Ovary (tissue), 7 donors: ENCODE measurements at regions not wholly inside any gene's neighbourhood (a gene's known extent, or its start where the extent isn't known, plus 50 kb on each side); places are given as distances from the start of the nearest gene placed in this dataset.

Experiments
- DNase-seq, 5 donors: peaks; one replicate each; pipeline ENCODE4 v3.0.0-alpha.2; 2019 to 2020
- H3K27ac ChIP-seq, 2 donors: fragments of 200-600 bp; one replicate each; pipeline versions ENCODE4 v1.5.1 to v1.8.0; 2019 to 2022
- H3K27me3 ChIP-seq: fragments of 200-600 bp; one replicate; pipeline ENCODE4 v1.8.0; 2022
- H3K36me3 ChIP-seq: fragments of 200-600 bp; sonication (generic); one replicate; pipeline ENCODE4 v1.5.1; 2019
- H3K4me1 ChIP-seq: one replicate; pipeline ENCODE4 v1.8.1; 2013; ENCODE audit warnings: mild to moderate bottlenecking, moderate library complexity; ENCODE audit not compliant: insufficient read depth
- H3K4me3 ChIP-seq: fragments of 200-600 bp; sonication (generic); one replicate; pipeline ENCODE4 v1.5.1; 2017
- H3K9me3 ChIP-seq, 2 donors: fragments of 200-600 bp in 1 of 2; sonication (generic) in 1 of 2; one replicate each; pipeline versions ENCODE4 v1.5.1 to v1.8.1; 2013 to 2019; ENCODE audit warnings: mild to moderate bottlenecking in 1 of 2, moderate library complexity in 1 of 2
- EP300 ChIP-seq: sonication (generic); formaldehyde crosslinking; IDR thresholded peaks from one replicate; pipeline ENCODE4 v1.6.1; 2017; ENCODE audit warnings: antibody characterized with exemption
- POLR2A ChIP-seq: fragments of 450-650 bp; IDR thresholded peaks from one replicate; pipeline ENCODE4 v1.6.1; 2017; ENCODE audit warnings: antibody characterized with exemption, mild to moderate bottlenecking, moderate library complexity
- WGBS, 3 donors: extraction: QIAGEN DNeasy Blood & Tissue Kit in 1 of 3; methylation state at CpG; one replicate each; pipeline versions ENCODE4 v1.1.5 to v1.1.7; 2013 to 2017; 5-methylcytosine and 5-hydroxymethylcytosine counted together
- intact Hi-C, 4 donors: fragments of 100-400 bp; cut with DNase I; formaldehyde crosslinking; loops; one replicate each; pipeline versions ENCODE4 v1.11.0 to v1.15.1; 2022 to 2023
- TF ChIP-seq, protein P1 (sequence below), 3 donors: fragments of 450-650 bp in 2 of 3; fragments of 200-600 bp in 1 of 3; IDR thresholded peaks; one replicate each; pipeline versions ENCODE4 v1.5.1 to v1.8.0; 2016 to 2022; ENCODE audit warnings: antibody characterized with exemption in 3 of 3, mild to moderate bottlenecking in 1 of 3
- donor health status: DM: no; HTN: no; CAD: no; lungs with moderate emphysema.
- donor health status: DM: no; HTN: no; CAD: no.
- donor health status: Bipolar disorder and iron deficiency.
- donor health status: DM: no; HTN: no; CAD: no.
- donor health status: DM: yes; HTN: yes; CAD: no.

DNA sequence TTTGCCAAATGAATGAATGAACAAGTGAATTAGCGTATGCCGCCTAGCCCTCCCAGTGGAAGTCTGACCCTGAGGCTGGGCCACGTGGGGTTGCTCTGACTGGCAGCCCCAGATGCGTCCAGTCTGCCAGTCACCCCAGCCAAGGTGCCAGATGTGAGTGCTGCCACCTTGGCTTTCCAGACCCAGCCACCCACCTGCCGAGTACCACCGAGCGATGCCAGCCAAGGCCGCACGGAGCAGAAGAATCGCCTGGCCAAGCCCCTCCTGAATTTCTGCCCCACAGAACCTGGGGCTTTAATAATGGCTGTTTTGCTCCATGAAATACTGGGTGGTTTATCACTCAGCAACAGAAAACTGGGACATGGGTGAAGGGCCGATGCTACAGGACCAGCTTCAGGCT, 59.3 kb downstream of the ADRA2C start:
- no peak for DNase-seq
- Histone ChIP-seq H3K9me3 (no peaks in the 10 kb centered on the region), H3K36me3 (no peaks in the 10 kb centered on the region), H3K27me3 (no peaks in the 10 kb centered on the region), H3K27ac (no peak overlapping the region), H3K4me3 (no peak overlapping the region), H3K4me1 (peaks cover 4% of the 10 kb centered on the region)
- WGBS, 3 donors: 88 to 96% (median 88%) methylated on average over 11 of the region's 11 CpGs
- TF ChIP-seq EP300 (no peak), POLR2A (no peak)
- TF ChIP-seq, protein P1, sequence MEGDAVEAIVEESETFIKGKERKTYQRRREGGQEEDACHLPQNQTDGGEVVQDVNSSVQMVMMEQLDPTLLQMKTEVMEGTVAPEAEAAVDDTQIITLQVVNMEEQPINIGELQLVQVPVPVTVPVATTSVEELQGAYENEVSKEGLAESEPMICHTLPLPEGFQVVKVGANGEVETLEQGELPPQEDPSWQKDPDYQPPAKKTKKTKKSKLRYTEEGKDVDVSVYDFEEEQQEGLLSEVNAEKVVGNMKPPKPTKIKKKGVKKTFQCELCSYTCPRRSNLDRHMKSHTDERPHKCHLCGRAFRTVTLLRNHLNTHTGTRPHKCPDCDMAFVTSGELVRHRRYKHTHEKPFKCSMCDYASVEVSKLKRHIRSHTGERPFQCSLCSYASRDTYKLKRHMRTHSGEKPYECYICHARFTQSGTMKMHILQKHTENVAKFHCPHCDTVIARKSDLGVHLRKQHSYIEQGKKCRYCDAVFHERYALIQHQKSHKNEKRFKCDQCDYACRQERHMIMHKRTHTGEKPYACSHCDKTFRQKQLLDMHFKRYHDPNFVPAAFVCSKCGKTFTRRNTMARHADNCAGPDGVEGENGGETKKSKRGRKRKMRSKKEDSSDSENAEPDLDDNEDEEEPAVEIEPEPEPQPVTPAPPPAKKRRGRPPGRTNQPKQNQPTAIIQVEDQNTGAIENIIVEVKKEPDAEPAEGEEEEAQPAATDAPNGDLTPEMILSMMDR (IDR thresholded peaks at IDR 0.05): no peak
- intact Hi-C loops: no loop called here

DNA sequence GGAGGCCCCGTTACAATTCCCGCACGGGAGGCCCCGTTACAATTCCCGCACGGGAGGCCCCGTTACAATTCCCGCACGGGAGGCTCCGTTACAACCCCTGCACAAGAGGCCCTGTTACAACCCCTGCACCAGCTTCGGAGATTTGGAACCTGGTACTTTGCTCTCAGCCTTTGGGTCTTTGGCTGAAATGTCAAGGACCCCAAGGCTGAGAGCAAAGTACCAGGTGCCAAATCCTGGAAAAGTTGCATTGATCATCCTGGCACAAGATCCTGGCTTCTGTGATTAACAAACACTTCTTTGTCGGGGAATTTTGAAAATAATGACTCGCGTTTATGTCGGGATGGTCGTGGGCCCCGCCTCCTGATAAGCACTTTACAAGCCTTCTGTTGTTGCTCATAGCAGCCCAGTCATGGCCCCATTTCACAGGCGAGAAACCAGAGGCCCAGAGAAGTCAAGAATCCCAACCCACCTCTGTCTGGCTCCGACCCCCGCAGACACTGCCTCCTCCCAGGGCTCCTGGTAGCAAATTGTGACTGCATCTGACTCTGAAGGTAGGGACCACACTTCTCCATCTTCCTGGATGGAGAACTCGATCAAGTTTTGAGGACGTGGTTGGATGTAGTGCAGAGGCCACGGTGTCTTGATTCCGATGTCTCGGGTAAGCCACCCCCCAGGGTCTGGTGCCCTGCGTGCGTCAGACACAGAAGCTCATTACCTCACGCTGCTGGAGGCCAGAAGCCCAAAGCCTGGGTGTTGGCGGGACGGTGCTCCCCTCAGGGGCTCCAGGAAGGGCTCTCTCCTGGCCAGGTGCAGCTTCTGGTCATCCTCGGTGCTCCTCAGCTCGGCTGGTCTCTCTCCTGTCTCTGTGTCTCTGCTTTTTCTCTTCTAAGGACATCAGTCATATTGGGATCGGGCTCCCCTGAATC, 60.3 kb downstream of the ADRA2C start:
- DNase-seq: no peak
- 67 to 82% (median 75%) methylated on average over 33 of the region's 33 CpGs for WGBS, 3 donors
- Histone ChIP-seq H3K4me3 (no peak overlapping the region), H3K9me3 (no peaks in the 10 kb centered on the region), H3K36me3 (no peaks in the 10 kb centered on the region), H3K27ac (no peak overlapping the region), H3K27me3 (no peaks in the 10 kb centered on the region), H3K4me1 (peaks cover 4% of the 10 kb centered on the region)
- intact Hi-C loops: no loop called here
- TF ChIP-seq EP300 (no peak), POLR2A (no peak)
- TF ChIP-seq, protein P1 (IDR thresholded peaks at IDR 0.05): no peak

DNA sequence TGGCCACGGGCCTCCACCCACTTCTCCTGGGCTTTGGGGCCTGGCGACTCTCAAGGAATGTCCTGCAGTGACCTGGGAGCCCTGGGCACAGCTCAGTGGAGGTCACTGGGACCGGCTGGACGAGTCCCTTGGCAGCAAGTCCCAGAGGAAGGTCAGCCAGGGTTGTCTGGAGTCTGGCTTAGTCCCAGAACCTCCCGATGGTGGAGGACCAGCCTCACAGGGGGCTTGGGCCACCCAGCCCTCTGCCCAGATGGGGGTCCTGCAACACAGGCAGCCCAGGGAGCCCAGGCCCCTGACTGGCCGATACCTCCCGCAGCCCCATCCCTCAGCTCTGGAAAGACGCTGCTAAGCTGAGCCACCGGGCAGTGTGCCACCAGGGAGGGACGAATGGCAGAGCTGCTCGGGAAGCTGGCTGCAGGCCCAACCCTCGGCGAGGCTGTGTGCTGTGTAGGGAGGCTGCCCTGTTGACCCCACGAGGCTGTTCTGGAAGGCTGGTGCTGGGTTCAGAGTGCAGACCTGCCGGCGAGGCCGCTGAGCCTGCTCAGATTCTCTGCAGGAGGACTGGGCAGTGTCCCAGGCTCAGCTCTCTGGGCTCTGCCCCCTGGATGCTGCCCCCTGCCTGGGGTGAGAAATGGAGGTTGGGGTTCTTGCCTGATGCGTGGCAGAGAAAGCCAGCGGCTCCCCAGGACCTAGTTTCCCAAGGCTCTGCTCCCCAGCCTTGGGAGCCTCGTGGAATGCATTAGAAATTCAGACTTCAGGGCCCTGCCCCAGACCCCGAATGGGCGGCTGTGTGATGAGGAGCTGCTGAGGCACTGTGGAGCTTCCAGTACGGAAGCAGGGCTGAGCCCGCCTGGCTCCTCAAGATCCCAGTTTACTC, 61.7 kb downstream of the ADRA2C start:
- TF ChIP-seq POLR2A (no peak), EP300 (no peak)
- TF ChIP-seq, protein P1 (IDR thresholded peaks at IDR 0.05): no peak
- no peak overlapping the region for H3K27ac ChIP-seq
- intact Hi-C loops: no loop called here
- H3K36me3 ChIP-seq: no peaks in the 10 kb centered on the region
- peak in 4 of 5 donors; percentile 30 to 86 (median 40) for DNase-seq
- no peak overlapping the region for H3K4me3 ChIP-seq
- 21 to 47% (median 22%) methylated on average over 13 to 24 of the region's 24 CpGs for WGBS, 3 donors
- H3K9me3 ChIP-seq: no peaks in the 10 kb centered on the region
- H3K27me3 ChIP-seq: no peaks in the 10 kb centered on the region
- peaks cover 4% of the 10 kb centered on the region for H3K4me1 ChIP-seq

DNA sequence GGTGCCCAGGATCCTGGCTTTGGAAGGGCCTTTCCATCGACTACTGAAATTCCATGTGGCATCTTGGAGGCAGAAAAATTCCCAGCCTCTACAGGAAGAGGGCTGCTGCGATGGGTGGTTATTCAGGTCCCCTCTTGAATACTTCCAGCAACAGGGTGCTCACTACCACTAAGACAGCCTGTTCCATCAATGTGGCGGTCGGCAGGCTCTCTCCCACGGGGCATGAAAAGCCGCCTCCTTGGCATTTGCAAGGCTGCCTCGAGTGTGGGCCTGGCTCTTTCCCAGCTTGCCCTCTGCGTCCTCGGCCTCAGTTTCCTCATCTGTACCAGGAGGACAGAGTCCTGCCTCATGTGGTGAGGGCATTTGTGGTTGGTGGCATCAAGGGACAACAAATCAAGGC, 62.4 kb downstream of the ADRA2C start:
- H3K4me1 ChIP-seq: peaks cover 4% of the 10 kb centered on the region
- no peak for DNase-seq
- no peak overlapping the region for H3K27ac ChIP-seq
- no peak overlapping the region for H3K4me3 ChIP-seq
- 78 to 87% (median 85%) methylated on average over 9 of the region's 9 CpGs for WGBS, 3 donors
- intact Hi-C loops: no loop called here
- H3K27me3 ChIP-seq: no peaks in the 10 kb centered on the region
- H3K36me3 ChIP-seq: no peaks in the 10 kb centered on the region
- no peaks in the 10 kb centered on the region for H3K9me3 ChIP-seq
- TF ChIP-seq EP300: no peak
